A549 (cell line): ENCODE measurements at regions not wholly inside any gene's neighbourhood (a gene's known extent, or its start where the extent isn't known, plus 50 kb on each side); places are given as distances from the start of the nearest gene placed in this dataset.

ENCODE experiments used
- ATAC-seq, 2 experiments: fragments of 200-7000 bp in 1 of 2; fragments of >200 bp in 1 of 2; cut with Nextera tagmentation in 1 of 2; cut with Tn5 transposase in 1 of 2; 3 replicates each; pipeline versions ENCODE4 v1.8.0 to v1.9.1; 2018 to 2020; ENCODE audit warnings: mild to moderate bottlenecking in 1 of 2, moderate library complexity in 1 of 2
- CTCF ChIA-PET: fragments of 300-600 bp; sonication (Branson Sonifier 250); formaldehyde crosslinking; extraction: SDS; loops from one replicate; lab custom pipeline; 2021; ENCODE audit warnings: antibody characterized with exemption, inconsistent platforms; lab: Yijun Ruan, JAX
- POLR2A ChIA-PET: fragments of 350-600 bp; formaldehyde crosslinking; extraction: SDS; loops from one replicate; lab custom pipeline; 2021; ENCODE audit warnings: antibody characterized with exemption, inconsistent platforms; lab: Yijun Ruan, JAX
- DNase-seq, 2 experiments: peaks; one replicate each; pipeline versions ENCODE4 v3.0.0 to v3.0.0-alpha.2; 2011 to 2016; ENCODE audit warnings: low read depth in 1 of 2, low spot score in 1 of 2
- FAIRE-seq: peaks from 2 replicates; lab custom pipeline; 2011; peaks lifted over from hg19 to GRCh38; lab: Jason Lieb, UNC
- H3K27ac ChIP-seq, 2 experiments: fragments of >200 bp; sonication (Bioruptor Twin); formaldehyde crosslinking; 3 replicates each; pipeline ENCODE4 v1.5.1; 2016 to 2017
- H3K4me1 ChIP-seq: fragments of >200 bp; sonication (Bioruptor Twin); formaldehyde crosslinking; 3 replicates; pipeline ENCODE4 v1.6.1; 2016
- H3K4me2 ChIP-seq: fragments of >200 bp; sonication (Bioruptor Twin); formaldehyde crosslinking; 3 replicates; pipeline ENCODE4 v1.6.1; 2016
- H3K4me3 ChIP-seq: fragments of >200 bp; sonication (Bioruptor Twin); formaldehyde crosslinking; 3 replicates; pipeline ENCODE4 v1.5.1; 2016
- H3K9me3 ChIP-seq: fragments of >200 bp; sonication (Bioruptor Twin); formaldehyde crosslinking; 3 replicates; pipeline ENCODE4 v1.6.1; 2016
- ATOH8 ChIP-seq: fragments of 250-450 bp; sonication (Bioruptor Pico); IDR thresholded peaks from 2 replicates; pipeline ENCODE4 v1.5.0; 2020; ENCODE audit warnings: low read depth, mild to moderate bottlenecking, moderate library complexity
- BHLHE40 ChIP-seq: IDR thresholded peaks from 2 replicates; pipeline ENCODE4 v1.6.1; 2012; ENCODE audit warnings: low read depth, low read length, inconsistent platforms
- CBX8 ChIP-seq: fragments of 200-600 bp; sonication (generic); IDR thresholded peaks from 2 replicates; pipeline ENCODE4 v1.6.1; 2016
- CEBPB ChIP-seq, 2 experiments: fragments of >200 bp in 1 of 2; sonication (Bioruptor Twin) in 1 of 2; formaldehyde crosslinking in 1 of 2; IDR thresholded peaks; 2 replicates each; pipeline ENCODE4 v1.6.1; 2012 to 2016
- CHD4 ChIP-seq: fragments of 200-600 bp; sonication (generic); IDR thresholded peaks from 2 replicates; pipeline ENCODE4 v1.6.1; 2016; ENCODE audit warnings: antibody characterized with exemption, mild to moderate bottlenecking, borderline replicate concordance
- CTCF ChIP-seq: fragments of >200 bp; sonication (Bioruptor Twin); formaldehyde crosslinking; IDR thresholded peaks from 3 replicates; pipeline ENCODE4 v1.5.1; 2016
- E2F6 ChIP-seq: IDR thresholded peaks from 2 replicates; pipeline ENCODE4 v1.6.1; 2012; ENCODE audit warnings: low read depth, borderline replicate concordance
- EHF ChIP-seq: fragments of 250-450 bp; sonication (Bioruptor Pico); IDR thresholded peaks from 2 replicates; pipeline ENCODE4 v1.5.0; 2020; ENCODE audit warnings: mild to moderate bottlenecking
- EHMT2 ChIP-seq: fragments of 200-600 bp; sonication (generic); IDR thresholded peaks from 2 replicates; pipeline ENCODE4 v1.6.1; 2016; ENCODE audit warnings: antibody characterized with exemption, low read depth, mild to moderate bottlenecking, moderate library complexity
- ELK1 ChIP-seq: fragments of 150-350 bp; IDR thresholded peaks from 2 replicates; pipeline ENCODE4 v1.6.1; 2014; ENCODE audit warnings: low read depth, mild to moderate bottlenecking, low read length
- ESRRA ChIP-seq: fragments of 150-350 bp; IDR thresholded peaks from 2 replicates; pipeline ENCODE4 v1.6.1; 2014; ENCODE audit warnings: mild to moderate bottlenecking, low read length, borderline replicate concordance
- FOSL2 ChIP-seq, 2 experiments: fragments of 450-650 bp in 1 of 2; fragments of >200 bp in 1 of 2; sonication (Bioruptor Twin) in 1 of 2; formaldehyde crosslinking; IDR thresholded peaks; 2 replicates each; pipeline versions ENCODE4 v1.5.0 to v1.6.1; 2016 to 2020; ENCODE audit warnings: mild to moderate bottlenecking in 1 of 2, moderate library complexity in 1 of 2
- FOXS1 ChIP-seq: fragments of 250-450 bp; sonication (Bioruptor Pico); IDR thresholded peaks from 2 replicates; pipeline ENCODE4 v1.5.0; 2020; ENCODE audit warnings: mild to moderate bottlenecking, moderate library complexity
- GATA3 ChIP-seq: IDR thresholded peaks from 2 replicates; pipeline ENCODE4 v1.6.1; 2012; ENCODE audit warnings: borderline replicate concordance
- HDAC2 ChIP-seq: fragments of 200-600 bp; sonication (generic); IDR thresholded peaks from 2 replicates; pipeline ENCODE4 v1.6.1; 2016
- HES2 ChIP-seq: fragments of >200 bp; sonication (Bioruptor Twin); formaldehyde crosslinking; IDR thresholded peaks from 2 replicates; pipeline ENCODE4 v1.6.1; 2016
- HOXA7 ChIP-seq: fragments of 250-450 bp; sonication (Bioruptor Pico); IDR thresholded peaks from 2 replicates; pipeline ENCODE4 v1.5.0; 2020; ENCODE audit warnings: mild to moderate bottlenecking, moderate library complexity
- HOXB13 ChIP-seq: fragments of 250-450 bp; sonication (Bioruptor Pico); IDR thresholded peaks from 2 replicates; pipeline ENCODE4 v1.5.0; 2020; ENCODE audit warnings: low read depth, mild to moderate bottlenecking, moderate library complexity
- HOXB5 ChIP-seq: fragments of 250-450 bp; sonication (Bioruptor Pico); IDR thresholded peaks from 2 replicates; pipeline ENCODE4 v1.5.0; 2020; ENCODE audit warnings: mild to moderate bottlenecking, moderate library complexity
- JUN ChIP-seq, 2 experiments: fragments of >200 bp; sonication (Bioruptor Twin); formaldehyde crosslinking; IDR thresholded peaks; 2 replicates in 1 of 2; 3 replicates in 1 of 2; pipeline ENCODE4 v1.6.1; 2016 to 2017
- KDM1A ChIP-seq: fragments of 200-600 bp; sonication (generic); IDR thresholded peaks from 2 replicates; pipeline ENCODE4 v1.6.1; 2016; ENCODE audit warnings: low read depth, mild to moderate bottlenecking
- MAX ChIP-seq: IDR thresholded peaks from 2 replicates; pipeline ENCODE4 v1.6.1; 2012
- RARB ChIP-seq: fragments of 250-450 bp; sonication (Bioruptor Pico); IDR thresholded peaks from 2 replicates; pipeline ENCODE4 v1.8.0; 2021; ENCODE audit warnings: mild to moderate bottlenecking, moderate library complexity
- RCOR1 ChIP-seq: fragments of 150-350 bp; IDR thresholded peaks from 2 replicates; pipeline ENCODE4 v1.6.1; 2014; ENCODE audit warnings: antibody characterized with exemption, low read length, low read depth
- REST ChIP-seq: fragments of 200-600 bp; sonication (generic); IDR thresholded peaks from 2 replicates; pipeline ENCODE4 v1.6.1; 2016; ENCODE audit warnings: antibody characterized with exemption, mild to moderate bottlenecking, moderate library complexity
- RFX5 ChIP-seq: fragments of 450-650 bp; IDR thresholded peaks from 2 replicates; pipeline ENCODE4 v1.7.1; 2014; ENCODE audit warnings: antibody characterized with exemption, mild to moderate bottlenecking, moderate library complexity
- SREBF2 ChIP-seq: fragments of 450-650 bp; IDR thresholded peaks from 2 replicates; pipeline ENCODE4 v1.6.1; 2014; ENCODE audit warnings: mild to moderate bottlenecking, moderate library complexity
- USF2 ChIP-seq: fragments of 450-650 bp; IDR thresholded peaks from 2 replicates; pipeline ENCODE4 v1.6.1; 2014; ENCODE audit warnings: antibody characterized with exemption
- ZNF302 ChIP-seq: fragments of 250-450 bp; sonication (Bioruptor Pico); IDR thresholded peaks from 2 replicates; pipeline ENCODE4 v1.9.0; 2021; ENCODE audit warnings: inconsistent platforms, mild to moderate bottlenecking, moderate library complexity
- ZSCAN20 ChIP-seq: fragments of 250-450 bp; sonication (Bioruptor Pico); IDR thresholded peaks from 2 replicates; pipeline ENCODE4 v1.8.0; 2022; ENCODE audit warnings: mild to moderate bottlenecking, moderate library complexity
- WGBS: methylation state at CpG from one replicate; pipeline ENCODE4 v1.1.6; 2017; ENCODE audit errors: missing lambda C conversion rate; 5-methylcytosine and 5-hydroxymethylcytosine counted together

GRCh38 chr10:110410329-110411046 lies 87.2 kb upstream of the DUSP5 start (continued):
- TF ChIP-seq ELK1 (no peak), SREBF2 (no peak), HOXB13 (peak; percentile 92; the same call in 1 of the 2 replicates), CBX8 (no peak), REST (no peak), USF2 (0 out of 2 replicates have a peak, but pooled peaks have one; percentile 24), CTCF (no peak), HES2 (peak; percentile 60), CEBPB (IDR thresholded peaks at IDR 0.05) (peak; percentile 57 to 84; a peak in 3 of 4 replicates), EHMT2 (no peak), HOXB5 (CRISPR knock-in tag) (peak; percentile 61; the same call in 1 of the 2 replicates), ZNF302 (no peak), RCOR1 (no peak), CHD4 (no peak), HOXA7 (CRISPR knock-in tag) (peak; percentile 14; the same call in 1 of the 2 replicates), FOSL2 (IDR thresholded peaks at IDR 0.05) (peak; percentile 90), FOSL2 (CRISPR knock-in tag; IDR thresholded peaks at IDR 0.05) (peak; percentile 97), KDM1A (no peak), MAX (peak; percentile 95)

GRCh38 chr10:110411047-110411410 lies 86.7 kb upstream of the DUSP5 start:
- CTCF ChIA-PET: interaction anchor here (0.7 to 2.7 kb wide), 7 partner anchors 12 to 147 kb away, joined by 3 to 16 read pairs (median 3); no protein-coding TSS in a partner anchor
- H3K27ac ChIP-seq: peak overlapping the region; percentile 99
- TF ChIP-seq GATA3 (no peak), EHF (0 out of 2 replicates have a peak, but pooled peaks have one; percentile 1), FOXS1 (CRISPR knock-in tag) (0 out of 2 replicates have a peak, but pooled peaks have one; percentile 10), HDAC2 (no peak), ZSCAN20 (CRISPR knock-in tag) (no peak), RARB (CRISPR knock-in tag) (no peak), BHLHE40 (no peak), RFX5 (no peak), ATOH8 (CRISPR knock-in tag) (peak; percentile 71; the same call in 1 of the 2 replicates), ESRRA (no peak), JUN (IDR thresholded peaks at IDR 0.05) (no peak), E2F6 (0 out of 2 replicates have a peak, but pooled peaks have one; percentile 39)
- TF ChIP-seq, all 56 proteins: peak for 4
- Histone ChIP-seq H3K9me3 (no peaks in the 10 kb centered on the region), H3K4me3 (no peak overlapping the region), H3K4me2 (peak overlapping the region; percentile 69), H3K4me1 (peaks cover 90% of the 10 kb centered on the region)
- peak in 1 of 2 experiments; percentile 0; a peak in 2 of 6 replicates for ATAC-seq
- no peak for FAIRE-seq
- POLR2A ChIA-PET: interaction anchor here (0.6 to 1.7 kb wide), 4 partner anchors 13 to 202 kb away, joined by 3 to 9 read pairs (median 4); no protein-coding TSS in a partner anchor
- WGBS: 62% methylated on average over 8 of the region's 9 CpGs
- DNase-seq: peak in 1 of 2 experiments; percentile 67
